DND-41 (cell line): ENCODE measurements at regions not wholly inside any gene's neighbourhood (a gene's known extent, or its start where the extent isn't known, plus 50 kb on each side); places are given as distances from the start of the nearest gene placed in this dataset.

Experiments
- EZH2 ChIP-seq: IDR thresholded peaks from 3 replicates; pipeline ENCODE4 v1.6.1; 2012; ENCODE audit warnings: borderline replicate concordance, low read depth, mild to moderate bottlenecking, moderate library complexity, low read length, inconsistent platforms; ENCODE audit not compliant: severe bottlenecking
- TF ChIP-seq, protein P1 (sequence below): IDR thresholded peaks from 2 replicates; pipeline ENCODE4 v1.5.1; 2012; ENCODE audit warnings: borderline replicate concordance, low read length, moderate library complexity, mild to moderate bottlenecking; ENCODE audit not compliant: poor library complexity, severe bottlenecking; ENCODE audit errors: extremely low read depth

DNA sequence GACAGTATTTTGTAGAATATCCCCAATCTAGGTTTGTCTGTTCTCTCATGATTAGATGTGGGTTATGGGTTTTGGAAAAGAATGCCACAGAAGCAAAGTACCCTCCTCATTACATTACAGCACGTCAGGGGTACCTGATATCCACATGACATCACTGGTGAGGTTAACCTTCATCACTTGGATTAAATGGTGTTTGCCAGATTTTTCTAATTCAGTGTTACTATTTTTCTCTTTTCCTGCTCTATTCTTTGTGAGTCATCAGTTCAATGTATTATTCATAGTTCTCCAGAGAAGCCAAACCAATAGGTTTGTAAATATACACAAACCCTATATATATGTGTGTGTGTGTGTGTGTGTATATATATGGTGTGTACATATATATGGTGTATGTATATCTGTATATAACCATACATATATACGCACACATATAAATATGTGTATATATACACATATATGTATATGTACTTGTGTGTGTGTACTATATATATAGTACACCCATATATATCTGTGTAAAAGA, 131.4 kb downstream of the LMNTD1 start:
- TF ChIP-seq, protein P1, sequence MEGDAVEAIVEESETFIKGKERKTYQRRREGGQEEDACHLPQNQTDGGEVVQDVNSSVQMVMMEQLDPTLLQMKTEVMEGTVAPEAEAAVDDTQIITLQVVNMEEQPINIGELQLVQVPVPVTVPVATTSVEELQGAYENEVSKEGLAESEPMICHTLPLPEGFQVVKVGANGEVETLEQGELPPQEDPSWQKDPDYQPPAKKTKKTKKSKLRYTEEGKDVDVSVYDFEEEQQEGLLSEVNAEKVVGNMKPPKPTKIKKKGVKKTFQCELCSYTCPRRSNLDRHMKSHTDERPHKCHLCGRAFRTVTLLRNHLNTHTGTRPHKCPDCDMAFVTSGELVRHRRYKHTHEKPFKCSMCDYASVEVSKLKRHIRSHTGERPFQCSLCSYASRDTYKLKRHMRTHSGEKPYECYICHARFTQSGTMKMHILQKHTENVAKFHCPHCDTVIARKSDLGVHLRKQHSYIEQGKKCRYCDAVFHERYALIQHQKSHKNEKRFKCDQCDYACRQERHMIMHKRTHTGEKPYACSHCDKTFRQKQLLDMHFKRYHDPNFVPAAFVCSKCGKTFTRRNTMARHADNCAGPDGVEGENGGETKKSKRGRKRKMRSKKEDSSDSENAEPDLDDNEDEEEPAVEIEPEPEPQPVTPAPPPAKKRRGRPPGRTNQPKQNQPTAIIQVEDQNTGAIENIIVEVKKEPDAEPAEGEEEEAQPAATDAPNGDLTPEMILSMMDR: no peak
- no peak for TF ChIP-seq EZH2
